Stimulated activated CD4-positive, alpha-beta T cell treated with anti-CD3 and anti-CD28 coated beads, Interleukin-1b, Interleukin-23, amount 100 ng/mL, for 4 hours (primary cell): ENCODE measurements at regions not wholly inside any gene's neighbourhood (a gene's known extent, or its start where the extent isn't known, plus 50 kb on each side); places are given as distances from the start of the nearest gene placed in this dataset.

ENCODE experiments used
- DNase-seq, 2 donors: peaks; one replicate each; pipeline ENCODE4 v3.0.0-alpha.2; 2020; ENCODE audit warnings: low read depth in 2 of 2

- DNase-seq = no peak
Observed at GRCh38 chr22:48841881-48842582, 985.6 kb downstream of the BRD1 start.

DNA sequence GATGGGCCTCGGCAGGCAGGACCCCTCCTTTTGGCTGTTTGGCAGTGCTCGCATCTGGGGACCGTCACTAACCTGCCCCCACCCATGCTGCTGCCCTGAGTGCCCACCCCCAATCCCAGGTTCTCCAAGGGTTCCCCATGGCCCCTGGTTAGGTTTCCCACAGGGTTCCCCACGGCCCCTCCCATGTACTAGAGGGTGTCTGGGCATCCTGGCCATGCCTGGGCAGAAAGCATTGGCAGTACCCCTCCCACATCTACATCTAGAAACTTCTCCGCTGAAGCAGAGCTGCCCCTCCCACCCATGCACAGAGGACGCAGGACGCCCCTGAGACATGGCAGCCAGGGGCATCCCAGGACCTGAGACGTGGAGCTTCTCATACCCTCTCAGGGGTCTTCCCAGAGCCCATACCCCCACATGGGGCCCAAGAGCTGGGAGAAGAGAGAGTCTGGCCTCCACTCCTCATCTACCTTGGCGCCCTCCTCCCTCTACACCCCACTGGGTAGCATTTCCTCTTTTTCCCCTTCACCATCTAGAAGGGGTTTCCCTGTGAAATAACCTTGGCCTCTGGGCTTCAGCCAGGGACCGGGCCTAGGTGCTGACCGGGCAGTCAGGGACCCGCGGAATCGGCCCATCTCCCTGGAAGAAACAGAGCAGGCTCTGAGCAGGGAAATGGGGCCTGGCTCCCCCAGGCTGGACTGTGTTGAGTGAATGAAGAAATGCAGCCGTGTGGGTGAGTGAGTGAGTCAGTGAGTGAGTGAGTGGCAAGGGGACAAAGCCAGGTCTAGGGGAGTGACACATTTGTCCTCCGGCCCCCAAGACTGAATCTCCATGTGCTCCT lies 987.3 kb downstream of the BRD1 start:
- no peak for DNase-seq

GRCh38 chr22:48838846-48839730 lies 988.6 kb downstream of the BRD1 start:
- no peak for DNase-seq

DNA sequence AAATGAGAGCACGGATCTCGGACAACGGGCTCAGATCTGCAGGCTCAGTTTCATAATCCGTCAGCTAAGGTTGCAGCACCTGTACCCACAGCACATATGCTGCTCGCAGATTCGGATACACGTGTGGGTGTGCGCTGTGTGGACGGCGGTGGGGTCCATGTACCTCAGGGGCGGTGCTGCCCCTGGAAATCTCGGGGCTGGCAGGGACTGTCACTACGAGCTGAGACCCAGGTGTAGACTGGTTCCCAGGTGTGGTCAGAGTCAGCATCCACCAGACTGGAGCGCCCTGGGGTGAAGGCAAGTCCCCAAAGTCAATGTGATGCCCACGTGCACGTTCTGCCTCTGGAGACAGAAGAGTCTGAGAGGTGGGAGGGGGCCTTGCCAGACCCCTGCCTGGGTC lies 989.3 kb downstream of the BRD1 start:
- DNase-seq = no peak

- DNase-seq = no peak
Observed at GRCh38 chr22:48837341-48837935, 990.2 kb downstream of the BRD1 start.

DNA sequence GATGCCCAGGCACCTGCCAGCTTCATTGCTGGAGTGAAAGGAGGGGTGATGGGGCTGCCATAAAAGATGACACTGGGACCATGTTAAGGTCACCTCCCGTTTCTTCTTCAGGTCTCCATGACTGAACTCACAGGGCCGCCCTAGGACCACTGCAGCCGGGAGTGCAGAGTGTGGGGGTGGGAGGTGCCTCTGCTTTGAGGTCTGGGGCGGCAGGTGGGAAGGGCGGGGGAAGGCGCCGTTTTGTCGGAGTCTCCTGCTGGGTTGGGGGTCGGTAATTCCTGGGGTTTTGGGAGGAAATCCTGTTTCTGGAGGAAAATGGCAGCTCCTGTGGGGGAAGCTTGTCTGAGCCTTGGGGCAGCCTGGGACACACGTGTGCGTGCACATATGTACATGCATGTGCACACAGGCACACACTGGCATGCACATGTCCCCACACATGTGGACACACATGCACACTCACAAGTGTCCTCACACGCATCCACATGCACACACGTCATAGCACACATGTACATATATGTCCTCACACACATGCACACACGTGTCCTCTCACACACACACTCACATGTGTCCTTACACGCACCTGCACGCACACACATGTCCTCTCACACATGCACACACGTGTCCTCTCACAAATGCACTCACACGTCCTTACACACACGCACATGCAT lies 990.9 kb downstream of the BRD1 start:
- DNase-seq = no peak

DNA sequence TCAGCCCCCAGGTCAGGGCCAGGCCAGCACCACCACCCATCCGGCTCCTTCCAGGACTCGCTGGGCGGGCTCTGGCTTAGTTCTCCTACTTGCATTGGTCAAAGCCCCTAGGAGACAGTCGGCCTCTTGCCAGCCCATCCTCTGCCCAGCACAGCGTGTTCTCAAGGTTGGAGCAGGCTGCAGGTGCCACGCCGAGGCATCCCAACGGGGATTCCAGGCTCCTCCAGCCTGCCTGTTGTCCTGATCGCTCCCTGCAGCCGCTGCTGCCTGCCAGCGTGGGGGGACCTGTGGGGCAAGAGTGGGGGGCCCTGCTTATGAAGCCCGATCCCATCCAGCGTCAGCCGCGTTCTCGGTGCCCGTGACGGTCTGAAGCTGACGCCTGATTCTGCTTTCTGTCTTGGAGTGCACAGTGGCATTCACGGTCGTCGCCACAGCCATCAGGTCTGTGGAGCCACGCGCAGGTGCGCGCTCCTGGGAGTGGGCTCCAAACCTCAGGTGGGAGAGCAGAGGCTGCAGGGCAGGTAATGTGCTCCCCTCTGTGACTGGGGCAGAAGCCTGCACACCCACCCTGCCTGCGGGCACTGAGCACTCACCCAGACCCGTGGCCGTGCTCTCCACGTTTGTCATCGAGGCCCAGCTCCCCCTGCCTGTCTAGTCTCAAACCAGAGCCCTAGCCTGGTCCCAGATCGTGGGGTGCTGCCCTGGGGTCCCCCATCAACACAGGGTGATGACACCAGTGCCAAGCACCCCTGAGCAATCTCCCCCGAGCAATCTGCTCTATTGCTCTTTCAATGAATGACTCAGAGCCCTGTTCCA lies 991.6 kb downstream of the BRD1 start:
- DNase-seq = no peak

DNA sequence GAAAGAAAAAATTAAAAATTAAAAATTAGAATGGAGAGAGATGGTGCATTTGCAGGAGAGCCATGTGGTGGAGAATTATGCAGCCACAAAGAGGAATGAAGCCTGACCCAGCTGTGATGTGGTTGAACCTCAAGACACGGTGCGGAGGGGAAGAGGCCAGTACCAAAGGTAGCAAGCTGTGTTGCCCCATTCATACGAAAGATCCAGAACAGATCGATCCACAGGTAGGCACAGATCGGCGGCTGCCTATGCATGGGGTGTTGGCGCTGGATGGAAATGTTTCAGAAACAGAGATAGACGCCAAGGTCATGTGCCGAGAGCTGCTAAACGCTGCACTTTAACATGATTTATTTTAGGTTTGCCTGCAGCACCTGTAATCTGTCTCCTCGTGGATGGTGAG lies 992.3 kb downstream of the BRD1 start:
- DNase-seq = no peak

DNA sequence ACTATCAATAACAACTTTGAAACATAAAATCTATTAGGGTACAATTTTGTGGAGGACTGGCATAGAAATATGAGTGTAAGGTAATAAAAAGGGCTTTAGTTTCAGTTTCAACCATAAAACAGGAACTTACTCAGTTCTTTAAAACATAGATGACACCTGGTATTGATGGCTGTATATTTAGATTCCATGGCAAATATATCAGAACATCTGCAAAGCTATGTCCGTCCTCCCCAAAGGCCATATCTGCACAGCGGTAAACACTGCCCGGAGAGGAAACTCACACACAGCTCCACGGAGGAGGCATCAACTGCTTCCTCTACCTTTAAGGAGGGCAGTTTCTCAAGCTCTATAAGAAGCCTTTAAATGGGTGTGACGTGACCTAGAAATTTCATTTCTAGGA lies 993.3 kb downstream of the BRD1 start:
- DNase-seq = no peak

GRCh38 chr22:48832592-48832991 lies 995.1 kb downstream of the BRD1 start:
- DNase-seq = no peak

GRCh38 chr22:48829908-48830307 lies 997.8 kb downstream of the BRD1 start:
- DNase-seq = no peak

GRCh38 chr22:48828688-48829087 lies 999.0 kb downstream of the BRD1 start:
- DNase-seq = no peak

DNA sequence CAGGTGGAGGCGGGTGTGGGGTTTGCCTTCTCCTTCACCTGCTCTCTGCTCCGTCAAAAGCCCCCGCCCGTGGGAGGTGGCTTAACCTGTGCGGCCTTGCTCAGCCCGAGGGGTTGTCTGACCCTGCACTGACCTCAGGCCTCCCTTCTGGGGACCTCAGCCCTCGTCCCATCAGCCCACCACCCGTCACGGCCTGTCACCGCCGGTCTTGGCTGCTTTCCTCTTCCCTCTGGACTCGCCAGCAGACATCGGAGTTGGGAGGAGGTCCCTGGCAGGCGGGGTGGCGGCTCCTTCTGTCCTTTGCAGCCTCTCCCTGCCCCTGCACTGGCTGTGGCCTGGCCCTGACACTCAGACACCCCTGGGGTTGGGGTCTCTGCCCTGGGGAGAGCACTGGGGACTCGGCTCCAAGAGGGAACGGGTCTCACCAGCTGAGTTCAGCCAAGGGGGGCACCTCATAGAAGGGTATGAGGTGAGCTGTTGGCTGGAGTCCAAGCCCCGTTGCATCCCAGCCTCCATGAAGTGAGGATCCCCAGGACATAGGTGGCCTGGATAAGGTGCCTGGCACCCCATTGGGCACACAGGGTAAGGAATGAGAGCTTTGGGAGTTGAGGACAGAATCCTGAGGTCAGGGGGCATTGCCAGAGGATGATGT lies 999.6 kb downstream of the BRD1 start:
- no peak for DNase-seq

DNA sequence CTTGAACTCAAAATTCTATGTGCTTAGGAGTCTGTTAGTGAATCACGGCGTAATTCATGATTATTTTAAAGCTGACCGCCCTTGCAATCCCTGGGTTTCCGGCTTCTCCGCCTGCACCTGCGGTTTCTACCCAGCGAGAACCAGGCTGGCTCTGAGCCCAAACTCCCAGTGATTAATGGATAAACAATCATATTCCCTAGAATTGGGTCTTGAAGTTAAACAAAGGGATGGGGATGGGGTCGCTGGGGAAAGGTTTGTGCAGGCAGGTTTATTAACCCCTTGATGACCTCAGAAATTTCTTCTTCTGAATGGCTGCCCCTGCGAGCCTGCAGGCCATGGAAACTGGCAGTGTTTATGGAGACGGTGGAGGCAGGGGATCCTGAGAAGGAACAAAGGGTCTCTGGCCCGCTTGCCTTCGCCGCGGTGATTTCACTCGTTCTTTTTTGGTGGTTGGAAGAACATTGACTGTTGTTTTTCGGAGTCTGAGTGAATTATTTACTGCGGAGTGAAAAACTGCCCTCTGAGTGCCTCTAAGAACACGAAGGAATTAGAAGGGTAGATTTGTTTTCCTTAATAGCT lies 1000.3 kb downstream of the BRD1 start:
- DNase-seq = no peak

- no peak for DNase-seq
Observed at GRCh38 chr22:48826546-48826945, 1001.1 kb downstream of the BRD1 start.

DNA sequence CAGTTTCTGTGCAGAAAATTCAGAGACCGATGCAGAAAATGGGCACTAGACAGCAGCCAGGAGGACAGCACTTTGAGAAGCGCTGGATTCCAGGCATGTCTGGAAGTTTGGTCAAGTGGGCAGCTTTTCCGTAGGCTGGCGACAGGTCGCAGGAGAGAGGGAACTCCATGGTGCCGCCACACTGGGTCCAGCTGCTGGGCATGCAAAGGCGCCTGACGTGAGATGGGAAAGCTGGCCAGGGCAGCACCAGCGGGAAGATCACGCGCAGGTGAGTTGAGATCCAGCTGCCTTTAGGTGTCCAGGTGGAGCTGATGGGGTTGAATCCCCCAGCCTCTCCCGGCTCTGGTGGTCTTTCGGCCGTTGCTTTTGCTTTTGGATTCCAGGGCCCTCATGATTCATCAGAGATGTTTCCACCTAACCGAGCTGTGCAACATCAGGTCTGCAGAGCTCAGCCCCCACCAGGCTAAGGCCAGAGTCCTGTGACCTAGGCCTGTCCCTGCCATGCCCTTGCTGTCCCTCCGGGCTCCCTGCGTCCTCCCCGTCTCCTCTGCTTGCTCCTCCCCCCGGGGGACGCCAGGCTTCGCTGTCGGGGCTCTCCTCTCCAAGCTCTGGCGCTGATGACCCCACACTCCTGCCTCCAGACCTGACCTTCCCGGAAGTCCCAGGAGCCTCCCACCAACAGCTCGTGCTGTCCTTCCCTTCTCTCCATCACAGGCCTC lies 1001.7 kb downstream of the BRD1 start:
- DNase-seq = no peak

GRCh38 chr22:48824712-48825651 lies 1002.7 kb downstream of the BRD1 start:
- DNase-seq = no peak

DNA sequence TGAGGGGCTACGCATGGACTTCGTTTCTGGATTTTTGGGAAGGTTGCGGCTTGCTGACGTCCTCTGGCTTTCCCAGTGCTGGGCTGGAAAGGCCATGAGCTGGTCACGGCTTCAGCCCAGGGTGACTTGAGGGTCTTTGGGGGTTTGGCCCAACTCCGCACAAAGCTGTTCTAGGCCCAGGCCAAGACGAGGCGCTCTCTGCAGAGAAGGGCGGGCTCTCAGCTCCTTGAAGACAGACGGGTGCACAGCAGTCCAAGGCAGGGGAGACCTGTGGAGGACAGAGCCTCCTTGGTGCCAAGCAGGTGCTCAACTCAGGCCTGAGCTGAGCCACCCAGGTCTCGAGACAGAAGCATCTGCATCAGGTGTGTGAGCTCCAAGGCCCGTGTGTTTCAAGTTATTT lies 1003.7 kb downstream of the BRD1 start:
- DNase-seq = no peak
